Gastroesophageal sphincter (tissue), 4 donors: ENCODE measurements at regions not wholly inside any gene's neighbourhood (a gene's known extent, or its start where the extent isn't known, plus 50 kb on each side); places are given as distances from the start of the nearest gene placed in this dataset.

Source experiments
- ATAC-seq: fragments of 150-250 bp; one replicate; pipeline ENCODE4 v1.9.1; 2016; ENCODE audit warnings: mild to moderate bottlenecking, moderate library complexity
- H3K27ac ChIP-seq, 4 donors: fragments of 200-600 bp; sonication (generic) in 3 of 4; 1 replicate in 3 of 4; 2 replicates in 1 of 4; pipeline ENCODE4 v1.5.1; 2016 to 2019
- H3K27me3 ChIP-seq: fragments of 200-600 bp; sonication (generic); one replicate; pipeline ENCODE4 v1.5.1; 2019
- H3K36me3 ChIP-seq, 2 donors: fragments of 200-600 bp; sonication (generic); one replicate each; pipeline ENCODE4 v1.5.1; 2019; ENCODE audit warnings: control low read depth in 1 of 2
- H3K4me1 ChIP-seq, 3 donors: fragments of 200-600 bp; sonication (generic); 1 replicate in 2 of 3; 2 replicates in 1 of 3; pipeline ENCODE4 v1.5.1; 2016 to 2019; ENCODE audit warnings: control low read depth in 2 of 3
- H3K4me3 ChIP-seq, 2 donors: fragments of 200-600 bp; sonication (generic); one replicate each; pipeline ENCODE4 v1.5.1; 2019; ENCODE audit warnings: mild to moderate bottlenecking in 1 of 2, moderate library complexity in 1 of 2
- H3K9me3 ChIP-seq, 3 donors: fragments of 200-600 bp; sonication (generic); one replicate each; pipeline ENCODE4 v1.5.1; 2017 to 2019; ENCODE audit warnings: control low read depth in 2 of 3
- CTCF ChIP-seq, 4 experiments: fragments of 200-600 bp in 2 of 4; fragments of 450-650 bp in 2 of 4; sonication (generic) in 1 of 4; IDR thresholded peaks; one replicate each; pipeline ENCODE4 v1.5.1; 2017 to 2019; ENCODE audit warnings: antibody characterized with exemption in 4 of 4, mild to moderate bottlenecking in 2 of 4, moderate library complexity in 2 of 4
- EP300 ChIP-seq: sonication (generic); formaldehyde crosslinking; IDR thresholded peaks from one replicate; pipeline ENCODE4 v1.6.1; 2017; ENCODE audit warnings: antibody characterized with exemption, mild to moderate bottlenecking
- POLR2A ChIP-seq, 2 donors: fragments of 450-650 bp; IDR thresholded peaks; one replicate each; pipeline ENCODE4 v1.6.1; 2017; ENCODE audit warnings: antibody characterized with exemption in 2 of 2, mild to moderate bottlenecking in 2 of 2, moderate library complexity in 1 of 2
- POLR2AphosphoS5 ChIP-seq: sonication (generic); formaldehyde crosslinking; IDR thresholded peaks from one replicate; pipeline ENCODE4 v1.6.1; 2017; ENCODE audit warnings: antibody characterized with exemption
- WGBS, 2 donors: methylation state at CpG; one replicate each; pipeline ENCODE4 v1.1.5; 2018; ENCODE audit warnings: low coverage in 1 of 2; 5-methylcytosine and 5-hydroxymethylcytosine counted together

- no peaks in the 10 kb centered on the region for H3K27me3 ChIP-seq
- H3K9me3 ChIP-seq = no peaks in the 10 kb centered on the region
- H3K36me3 ChIP-seq = no peaks in the 10 kb centered on the region
- no peak for TF ChIP-seq POLR2AphosphoS5
- no peak for TF ChIP-seq EP300
- no peak for TF ChIP-seq CTCF (IDR thresholded peaks at IDR 0.05)
- no peak for TF ChIP-seq POLR2A (IDR thresholded peaks at IDR 0.05)
- H3K27ac ChIP-seq = no peak overlapping the region
- no CpG with 5 or more reads among the region's 7 CpGs for WGBS, 2 donors
- ATAC-seq = no peak
- no peak overlapping the region for H3K4me3 ChIP-seq
- H3K4me1 ChIP-seq = no peaks in the 10 kb centered on the region
Observed at GRCh38 chr2:78407960-78408794, 617.3 kb upstream of the REG3G start.

GRCh38 chr2:78408795-78409118 is 616.7 kb upstream of the REG3G start:
- Histone ChIP-seq H3K4me1 (no peaks in the 10 kb centered on the region), H3K9me3 (no peaks in the 10 kb centered on the region), H3K27ac (no peak overlapping the region), H3K27me3 (no peaks in the 10 kb centered on the region), H3K36me3 (no peaks in the 10 kb centered on the region), H3K4me3 (no peak overlapping the region)
- ATAC-seq = peak; percentile 19
- TF ChIP-seq POLR2A (IDR thresholded peaks at IDR 0.05) = no peak
- TF ChIP-seq POLR2AphosphoS5 = no peak
- no peak for TF ChIP-seq EP300
- no peak for TF ChIP-seq CTCF (IDR thresholded peaks at IDR 0.05)
- no CpG with 5 or more reads among the region's 2 CpGs for WGBS, 2 donors

- TF ChIP-seq POLR2A (IDR thresholded peaks at IDR 0.05) (no peak), EP300 (no peak), POLR2AphosphoS5 (no peak), CTCF (IDR thresholded peaks at IDR 0.05) (no peak)
- H3K4me3 ChIP-seq = no peak overlapping the region
- H3K36me3 ChIP-seq = no peaks in the 10 kb centered on the region
- no peak overlapping the region for H3K27ac ChIP-seq
- H3K27me3 ChIP-seq = no peaks in the 10 kb centered on the region
- no peaks in the 10 kb centered on the region for H3K9me3 ChIP-seq
- no peak for ATAC-seq
- H3K4me1 ChIP-seq = no peaks in the 10 kb centered on the region
Observed at GRCh38 chr2:78411303-78411702, 614.2 kb upstream of the REG3G start.

GRCh38 chr2:78416625-78417300 is 608.7 kb upstream of the REG3G start:
- Histone ChIP-seq H3K9me3 (no peaks in the 10 kb centered on the region), H3K27me3 (no peaks in the 10 kb centered on the region), H3K4me3 (no peak overlapping the region), H3K4me1 (no peaks in the 10 kb centered on the region), H3K36me3 (no peaks in the 10 kb centered on the region), H3K27ac (no peak overlapping the region)
- TF ChIP-seq EP300 (no peak), CTCF (IDR thresholded peaks at IDR 0.05) (no peak), POLR2AphosphoS5 (no peak), POLR2A (IDR thresholded peaks at IDR 0.05) (no peak)
- no peak for ATAC-seq
- 60 to 62% methylated on average over 2 of the region's 2 CpGs for WGBS, 2 donors

- WGBS, 2 donors = 19 to 26% methylated on average over 2 of the region's 2 CpGs
Observed at GRCh38 chr2:78417355-78417754, 608.1 kb upstream of the REG3G start.

More at GRCh38 chr2:78417355-78417754, 608.1 kb upstream of the REG3G start:
- no peaks in the 10 kb centered on the region for H3K27me3 ChIP-seq
- no peak overlapping the region for H3K27ac ChIP-seq
- TF ChIP-seq POLR2A (IDR thresholded peaks at IDR 0.05) (no peak), EP300 (no peak), CTCF (IDR thresholded peaks at IDR 0.05) (no peak)
- no peak overlapping the region for H3K4me3 ChIP-seq
- no peaks in the 10 kb centered on the region for H3K9me3 ChIP-seq
- ATAC-seq = no peak
- H3K36me3 ChIP-seq = no peaks in the 10 kb centered on the region
- no peaks in the 10 kb centered on the region for H3K4me1 ChIP-seq
